ENCODE measurements at regions not wholly inside any gene's neighbourhood (a gene's known extent, or its start where the extent isn't known, plus 50 kb on each side); places are given as distances from the start of the nearest gene placed in this dataset.

GRCh38 chr1:30290581-30290980 lies 432.8 kb downstream of the MATN1 start:
- DNase-seq (ENCODE audit: low read depth) = no peak
- H3K4me3 ChIP-seq (replicated peaks; ENCODE audit: low read depth, low read length) = no peak overlapping the region
- TF ChIP-seq CTCF (IDR thresholded peaks at IDR 0.05; ENCODE audit: low read length, missing control alignments) = no peak

- no peak for TF ChIP-seq CTCF (IDR thresholded peaks at IDR 0.05; ENCODE audit: low read length, missing control alignments)
- no peak for DNase-seq (ENCODE audit: low read depth)
- no peak overlapping the region for H3K4me3 ChIP-seq (replicated peaks; ENCODE audit: low read depth, low read length)
These were observed 435.4 kb downstream of the MATN1 start for GRCh38 chr1:30287976-30288375.

- TF ChIP-seq CTCF (IDR thresholded peaks at IDR 0.05; ENCODE audit: low read length, missing control alignments) = no peak
- no peak for DNase-seq (ENCODE audit: low read depth)
- no peak overlapping the region for H3K4me3 ChIP-seq (replicated peaks; ENCODE audit: low read depth, low read length)
These were observed 436.2 kb downstream of the MATN1 start for GRCh38 chr1:30286988-30287839.

- DNase-seq (ENCODE audit: low read depth) = no peak
- no peak for TF ChIP-seq CTCF (IDR thresholded peaks at IDR 0.05; ENCODE audit: low read length, missing control alignments)
- H3K4me3 ChIP-seq (replicated peaks; ENCODE audit: low read depth, low read length) = no peak overlapping the region
These were observed 437.0 kb downstream of the MATN1 start for GRCh38 chr1:30286241-30286987.

GRCh38 chr1:30285501-30285932 lies 437.9 kb downstream of the MATN1 start:
- no peak for TF ChIP-seq CTCF (IDR thresholded peaks at IDR 0.05; ENCODE audit: low read length, missing control alignments)
- DNase-seq (ENCODE audit: low read depth) = no peak
- H3K4me3 ChIP-seq (replicated peaks; ENCODE audit: low read depth, low read length) = no peak overlapping the region

- no peak for DNase-seq (ENCODE audit: low read depth)
- TF ChIP-seq CTCF (IDR thresholded peaks at IDR 0.05; ENCODE audit: low read length, missing control alignments) = no peak
These were observed 438.5 kb downstream of the MATN1 start for GRCh38 chr1:30284728-30285475.

More at GRCh38 chr1:30284728-30285475, 438.5 kb downstream of the MATN1 start:
- H3K4me3 ChIP-seq (replicated peaks; ENCODE audit: low read depth, low read length) = no peak overlapping the region

Data from fibroblast of pulmonary artery (primary cell).